OCI-LY3 (cell line): ENCODE measurements at regions not wholly inside any gene's neighbourhood (a gene's known extent, or its start where the extent isn't known, plus 50 kb on each side); places are given as distances from the start of the nearest gene placed in this dataset.

ENCODE experiments used
- H2AFZ ChIP-seq: fragments of 200-600, 300-600 bp; shearing (Covaris generic); 2 replicates; pipeline ENCODE4 v1.6.0; 2014; ENCODE audit warnings: antibody characterized with exemption, low read depth, low read length
- H3K27ac ChIP-seq: fragments of 200-600, 300-600 bp; sonication (generic); 2 replicates; pipeline ENCODE4 v1.5.1; 2014; ENCODE audit warnings: mild to moderate bottlenecking, low read length, moderate library complexity, mixed read lengths
- H3K27me3 ChIP-seq: fragments of 200-600, 300-600 bp; sonication (generic); 2 replicates; pipeline ENCODE4 v1.6.1; 2014; ENCODE audit warnings: low read depth, low read length, mixed read lengths
- H3K36me3 ChIP-seq: fragments of 200-600, 300-600 bp; sonication (generic); replicated peaks from 2 replicates; pipeline ENCODE3; 2014; ENCODE audit warnings: low read depth, low read length, mixed read lengths
- H3K4me1 ChIP-seq: fragments of 300-600, 200-600 bp; sonication (generic); 2 replicates; pipeline ENCODE4 v1.6.1; 2014; ENCODE audit warnings: low read length, mixed read lengths
- H3K4me2 ChIP-seq: fragments of 200-600, 300-600 bp; sonication (generic); 2 replicates; pipeline ENCODE4 v1.6.1; 2014; ENCODE audit warnings: low read length, mixed read lengths
- H3K4me3 ChIP-seq: fragments of 300-600, 200-600 bp; sonication (generic); 2 replicates; pipeline ENCODE4 v1.5.1; 2014; ENCODE audit warnings: antibody characterized with exemption, mild to moderate bottlenecking, low read length, moderate library complexity
- H3K79me2 ChIP-seq: fragments of 300-600, 200-600 bp; shearing (Covaris generic); 2 replicates; pipeline ENCODE4 v1.6.1; 2014; ENCODE audit warnings: mild to moderate bottlenecking, low read length, mixed read lengths
- H3K9ac ChIP-seq: fragments of 300-600, 200-600 bp; shearing (Covaris generic); 2 replicates; pipeline ENCODE4 v1.6.0; 2014; ENCODE audit warnings: mild to moderate bottlenecking, low read length, moderate library complexity
- H3K9me3 ChIP-seq: fragments of 200-600, 300-600 bp; shearing (Covaris generic); 2 replicates; pipeline ENCODE4 v1.6.1; 2014; ENCODE audit warnings: low read length, mixed read lengths; ENCODE audit not compliant: insufficient read depth
- H4K20me1 ChIP-seq: fragments of 200-600, 300-600 bp; sonication (generic); 2 replicates; pipeline ENCODE4 v1.6.1; 2016; ENCODE audit warnings: low read length, mixed read lengths; ENCODE audit not compliant: insufficient read depth
- CTCF ChIP-seq: fragments of 200-600, 300-600 bp; sonication (generic); IDR thresholded peaks from 2 replicates; pipeline ENCODE4 v1.5.1; 2014; ENCODE audit warnings: antibody characterized with exemption, low read length, low read depth
- EZH2phosphoT487 ChIP-seq: fragments of 200-600 bp; shearing (Covaris generic); IDR thresholded peaks from 2 replicates; pipeline ENCODE4 v1.6.1; 2018; ENCODE audit warnings: antibody characterized with exemption, mixed run types, low read depth

- Histone ChIP-seq H3K4me3 (no peak overlapping the region), H3K4me2 (no peak overlapping the region), H3K9ac (no peak overlapping the region)
Measured at GRCh38 chr14:104383088-104383995, 196.2 kb upstream of the C14orf180 start.

GRCh38 chr14:104383996-104384775, 195.4 kb upstream of the C14orf180 start:
- no peaks in the 10 kb centered on the region for H3K36me3 ChIP-seq
- H3K4me3 ChIP-seq: no peak overlapping the region
- H3K4me1 ChIP-seq: no peaks in the 10 kb centered on the region
- peaks cover 27% of the 10 kb centered on the region for H3K27me3 ChIP-seq
- no peak overlapping the region for H3K27ac ChIP-seq
- TF ChIP-seq EZH2phosphoT487 (no peak), CTCF (no peak)
- no peaks in the 10 kb centered on the region for H3K79me2 ChIP-seq
- no peaks in the 10 kb centered on the region for H3K9me3 ChIP-seq
- no peak overlapping the region for H2AFZ ChIP-seq
- H4K20me1 ChIP-seq: no peaks in the 10 kb centered on the region
- H3K9ac ChIP-seq: no peak overlapping the region
- no peak overlapping the region for H3K4me2 ChIP-seq

More at GRCh38 chr14:104383088-104383995, 196.2 kb upstream of the C14orf180 start:
- TF ChIP-seq EZH2phosphoT487: no peak
- TF ChIP-seq CTCF: no peak
- Histone ChIP-seq H3K27ac (no peak overlapping the region), H3K27me3 (peaks cover 35% of the 10 kb centered on the region), H2AFZ (no peak overlapping the region), H3K79me2 (no peaks in the 10 kb centered on the region), H3K36me3 (no peaks in the 10 kb centered on the region), H3K4me1 (no peaks in the 10 kb centered on the region), H3K9me3 (no peaks in the 10 kb centered on the region), H4K20me1 (no peaks in the 10 kb centered on the region)

- Histone ChIP-seq H2AFZ (no peak overlapping the region), H3K4me2 (no peak overlapping the region), H3K9me3 (no peaks in the 10 kb centered on the region), H3K79me2 (no peaks in the 10 kb centered on the region), H3K27ac (no peak overlapping the region), H3K4me3 (no peak overlapping the region), H4K20me1 (no peaks in the 10 kb centered on the region), H3K27me3 (peaks cover 23% of the 10 kb centered on the region), H3K9ac (no peak overlapping the region), H3K36me3 (no peaks in the 10 kb centered on the region), H3K4me1 (no peaks in the 10 kb centered on the region)
- TF ChIP-seq CTCF: no peak
- TF ChIP-seq EZH2phosphoT487: no peak
Measured at GRCh38 chr14:104384776-104385071, 194.8 kb upstream of the C14orf180 start.

GRCh38 chr14:104385111-104385510, 194.5 kb upstream of the C14orf180 start:
- Histone ChIP-seq H3K79me2 (no peaks in the 10 kb centered on the region), H3K4me1 (no peaks in the 10 kb centered on the region), H3K9me3 (no peaks in the 10 kb centered on the region), H3K27ac (no peak overlapping the region), H3K27me3 (peaks cover 21% of the 10 kb centered on the region), H3K4me3 (no peak overlapping the region), H3K9ac (no peak overlapping the region), H3K36me3 (no peaks in the 10 kb centered on the region), H2AFZ (no peak overlapping the region), H3K4me2 (no peak overlapping the region), H4K20me1 (no peaks in the 10 kb centered on the region)
- TF ChIP-seq CTCF (no peak), EZH2phosphoT487 (no peak)
